ENCODE measurements at regions not wholly inside any gene's neighbourhood (a gene's known extent, or its start where the extent isn't known, plus 50 kb on each side); places are given as distances from the start of the nearest gene placed in this dataset.

DNA sequence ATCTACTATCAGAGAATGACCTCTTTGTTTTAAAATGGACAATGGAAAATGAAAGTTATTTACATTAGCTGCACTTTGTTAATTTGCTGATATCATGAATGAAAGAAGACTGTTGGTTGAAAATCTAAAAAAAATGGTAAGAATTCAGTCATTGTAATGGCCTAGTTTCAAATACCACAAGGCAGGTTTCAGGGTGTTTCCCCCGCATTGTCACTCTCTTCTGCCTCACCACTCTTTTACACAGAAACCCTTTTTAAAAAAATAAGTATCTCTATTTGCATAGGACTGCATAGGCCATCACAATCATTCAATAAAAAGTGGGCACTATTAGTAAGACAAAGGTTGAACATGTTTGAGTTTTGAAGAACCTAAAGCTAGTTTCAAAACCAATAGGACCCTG lies 737.1 kb downstream of the INHBA start:
- TF ChIP-seq, protein P1, sequence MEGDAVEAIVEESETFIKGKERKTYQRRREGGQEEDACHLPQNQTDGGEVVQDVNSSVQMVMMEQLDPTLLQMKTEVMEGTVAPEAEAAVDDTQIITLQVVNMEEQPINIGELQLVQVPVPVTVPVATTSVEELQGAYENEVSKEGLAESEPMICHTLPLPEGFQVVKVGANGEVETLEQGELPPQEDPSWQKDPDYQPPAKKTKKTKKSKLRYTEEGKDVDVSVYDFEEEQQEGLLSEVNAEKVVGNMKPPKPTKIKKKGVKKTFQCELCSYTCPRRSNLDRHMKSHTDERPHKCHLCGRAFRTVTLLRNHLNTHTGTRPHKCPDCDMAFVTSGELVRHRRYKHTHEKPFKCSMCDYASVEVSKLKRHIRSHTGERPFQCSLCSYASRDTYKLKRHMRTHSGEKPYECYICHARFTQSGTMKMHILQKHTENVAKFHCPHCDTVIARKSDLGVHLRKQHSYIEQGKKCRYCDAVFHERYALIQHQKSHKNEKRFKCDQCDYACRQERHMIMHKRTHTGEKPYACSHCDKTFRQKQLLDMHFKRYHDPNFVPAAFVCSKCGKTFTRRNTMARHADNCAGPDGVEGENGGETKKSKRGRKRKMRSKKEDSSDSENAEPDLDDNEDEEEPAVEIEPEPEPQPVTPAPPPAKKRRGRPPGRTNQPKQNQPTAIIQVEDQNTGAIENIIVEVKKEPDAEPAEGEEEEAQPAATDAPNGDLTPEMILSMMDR (IDR thresholded peaks at IDR 0.05): no peak
- TF ChIP-seq POLR2AphosphoS5 (IDR thresholded peaks at IDR 0.05): no peak
